KOPT-K1 (cell line): ENCODE measurements at regions not wholly inside any gene's neighbourhood (a gene's known extent, or its start where the extent isn't known, plus 50 kb on each side); places are given as distances from the start of the nearest gene placed in this dataset.

Source experiments
- H3K27ac ChIP-seq: fragments of 200-600 bp; sonication (generic); 2 replicates; pipeline ENCODE4 v1.5.1; 2016; ENCODE audit warnings: antibody characterized with exemption, mild to moderate bottlenecking, low read depth, low read length; ENCODE audit not compliant: poor library complexity, severe bottlenecking
- H3K36me3 ChIP-seq: fragments of 200-600 bp; sonication (generic); 2 replicates; pipeline ENCODE4 v1.5.1; 2017; ENCODE audit warnings: antibody characterized with exemption, mild to moderate bottlenecking, low read length, moderate library complexity; ENCODE audit not compliant: insufficient read depth
- H3K9me3 ChIP-seq: fragments of 200-600 bp; sonication (generic); 2 replicates; pipeline ENCODE4 v1.5.1; 2017; ENCODE audit warnings: antibody characterized with exemption, low read length, mild to moderate bottlenecking; ENCODE audit not compliant: insufficient read depth, poor library complexity, severe bottlenecking

GRCh38 chr9:99348289-99348688 is 126.2 kb downstream of the SEC61B start:
- H3K9me3 ChIP-seq: no peaks in the 10 kb centered on the region
- H3K36me3 ChIP-seq: no peaks in the 10 kb centered on the region
- no peak overlapping the region for H3K27ac ChIP-seq

- Histone ChIP-seq H3K36me3 (no peaks in the 10 kb centered on the region), H3K9me3 (no peaks in the 10 kb centered on the region), H3K27ac (no peak overlapping the region)
Measured at GRCh38 chr9:99349870-99350269, 127.8 kb downstream of the SEC61B start.

- Histone ChIP-seq H3K27ac (no peak overlapping the region), H3K36me3 (no peaks in the 10 kb centered on the region), H3K9me3 (no peaks in the 10 kb centered on the region)
Measured at GRCh38 chr9:99350461-99350860, 128.4 kb downstream of the SEC61B start.

GRCh38 chr9:99351647-99352046 is 129.6 kb downstream of the SEC61B start:
- Histone ChIP-seq H3K27ac (no peak overlapping the region), H3K36me3 (no peaks in the 10 kb centered on the region), H3K9me3 (no peaks in the 10 kb centered on the region)

GRCh38 chr9:99352826-99353225 is 130.7 kb downstream of the SEC61B start:
- Histone ChIP-seq H3K27ac (no peak overlapping the region), H3K36me3 (no peaks in the 10 kb centered on the region), H3K9me3 (no peaks in the 10 kb centered on the region)

- H3K36me3 ChIP-seq: no peaks in the 10 kb centered on the region
- no peaks in the 10 kb centered on the region for H3K9me3 ChIP-seq
- no peak overlapping the region for H3K27ac ChIP-seq
Measured at GRCh38 chr9:99353408-99353807, 131.3 kb downstream of the SEC61B start.

- Histone ChIP-seq H3K36me3 (no peaks in the 10 kb centered on the region), H3K27ac (no peak overlapping the region), H3K9me3 (no peaks in the 10 kb centered on the region)
Measured at GRCh38 chr9:99354104-99354503, 132.0 kb downstream of the SEC61B start.

GRCh38 chr9:99356512-99356971 is 134.5 kb downstream of the SEC61B start:
- H3K9me3 ChIP-seq: no peaks in the 10 kb centered on the region
- no peaks in the 10 kb centered on the region for H3K36me3 ChIP-seq
- no peak overlapping the region for H3K27ac ChIP-seq

GRCh38 chr9:99357575-99357974 is 135.5 kb downstream of the SEC61B start:
- Histone ChIP-seq H3K27ac (no peak overlapping the region), H3K36me3 (no peaks in the 10 kb centered on the region), H3K9me3 (no peaks in the 10 kb centered on the region)

- Histone ChIP-seq H3K9me3 (no peaks in the 10 kb centered on the region), H3K36me3 (no peaks in the 10 kb centered on the region), H3K27ac (no peak overlapping the region)
Measured at GRCh38 chr9:99358668-99359067, 136.6 kb downstream of the SEC61B start.

- Histone ChIP-seq H3K27ac (no peak overlapping the region), H3K9me3 (no peaks in the 10 kb centered on the region)
Measured at GRCh38 chr9:99359336-99359735, 137.3 kb downstream of the SEC61B start.

GRCh38 chr9:99360026-99360425 is 137.9 kb downstream of the SEC61B start:
- Histone ChIP-seq H3K36me3 (no peaks in the 10 kb centered on the region), H3K27ac (no peak overlapping the region), H3K9me3 (no peaks in the 10 kb centered on the region)

More at GRCh38 chr9:99359336-99359735, 137.3 kb downstream of the SEC61B start:
- H3K36me3 ChIP-seq: no peaks in the 10 kb centered on the region

GRCh38 chr9:99361817-99362216 is 139.7 kb downstream of the SEC61B start:
- Histone ChIP-seq H3K36me3 (no peaks in the 10 kb centered on the region), H3K27ac (no peak overlapping the region), H3K9me3 (no peaks in the 10 kb centered on the region)

- no peaks in the 10 kb centered on the region for H3K9me3 ChIP-seq
Measured at GRCh38 chr9:99362321-99362720, 140.2 kb downstream of the SEC61B start.

GRCh38 chr9:99363509-99363908 is 141.4 kb downstream of the SEC61B start:
- Histone ChIP-seq H3K36me3 (no peaks in the 10 kb centered on the region), H3K9me3 (no peaks in the 10 kb centered on the region), H3K27ac (no peak overlapping the region)

More at GRCh38 chr9:99362321-99362720, 140.2 kb downstream of the SEC61B start:
- Histone ChIP-seq H3K27ac (no peak overlapping the region), H3K36me3 (no peaks in the 10 kb centered on the region)

GRCh38 chr9:99365233-99365980 is 143.3 kb downstream of the SEC61B start:
- H3K27ac ChIP-seq: no peak overlapping the region

More at GRCh38 chr9:99365233-99365980, 143.3 kb downstream of the SEC61B start:
- Histone ChIP-seq H3K9me3 (no peaks in the 10 kb centered on the region), H3K36me3 (no peaks in the 10 kb centered on the region)
